ENCODE measurements at regions not wholly inside any gene's neighbourhood (a gene's known extent, or its start where the extent isn't known, plus 50 kb on each side); places are given as distances from the start of the nearest gene placed in this dataset.

GRCh38 chr10:10623958-10624566 lies 393.6 kb upstream of the CELF2 start:
- H3K9me3 ChIP-seq (ENCODE audit: control insufficient read depth in 4 of 4, low read length in 3 of 4): no peaks in the 10 kb centered on the region
- H3K27me3 ChIP-seq (ENCODE audit: control insufficient read depth in 4 of 4, insufficient read depth in 4 of 4, low read length in 3 of 4): peaks cover 0 to 3% (median 0%) of the 10 kb centered on the region in 4 donors
- no peak overlapping the region for H3K9ac ChIP-seq (ENCODE audit: low read depth in 1 of 2, low read length in 2 of 2)
- DNase-seq (ENCODE audit: low spot score): no peak
- no peak overlapping the region for H3K4me3 ChIP-seq (ENCODE audit: low read depth in 1 of 3, low read length in 3 of 3)
- WGBS: 64% methylated on average over 6 of the region's 6 CpGs
- H3K36me3 ChIP-seq (ENCODE audit: control insufficient read depth in 4 of 4, insufficient read depth in 3 of 4, low read depth in 1 of 4, low read length in 3 of 4): no peaks in the 10 kb centered on the region
- TF ChIP-seq SP1 (IDR thresholded peaks at IDR 0.05) (peak; percentile 30), RAD21 (IDR thresholded peaks at IDR 0.05) (no peak), HNF4A (conservative IDR thresholded peaks at IDR 0.05) (no peak), NR2F2 (IDR thresholded peaks at IDR 0.05) (peak; percentile 63)
- no peaks in the 10 kb centered on the region for H3K4me1 ChIP-seq (ENCODE audit: control insufficient read depth in 4 of 4, insufficient read depth in 4 of 4, low read length in 3 of 4)
- no peak overlapping the region for H3K27ac ChIP-seq (ENCODE audit: low read depth in 1 of 2, low read length in 2 of 2)

- no peaks in the 10 kb centered on the region for H3K9me3 ChIP-seq (ENCODE audit: control insufficient read depth in 4 of 4, low read length in 3 of 4)
- no peak for TF ChIP-seq FOXA1 (IDR thresholded peaks at IDR 0.05)
- TF ChIP-seq SP1 (IDR thresholded peaks at IDR 0.05): no peak
- no peak for TF ChIP-seq HNF4G (IDR thresholded peaks at IDR 0.05)
- no peak for TF ChIP-seq FOXA2 (IDR thresholded peaks at IDR 0.05)
- no peak for TF ChIP-seq HNF4A (conservative IDR thresholded peaks at IDR 0.05)
- TF ChIP-seq MAX (IDR thresholded peaks at IDR 0.05): no peak
- no peak for TF ChIP-seq CTCF (IDR thresholded peaks at IDR 0.05; ENCODE audit: low read depth, low read length, missing input control)
- no peak for TF ChIP-seq ZBTB33 (IDR thresholded peaks at IDR 0.05)
- no peak for TF ChIP-seq YY1 (IDR thresholded peaks at IDR 0.05)
- TF ChIP-seq GABPA (IDR thresholded peaks at IDR 0.05 in 1 of 2, conservative IDR thresholded peaks at IDR 0.05 in 1 of 2): no peak
- TF ChIP-seq JUND (IDR thresholded peaks at IDR 0.05): no peak
- no peak for TF ChIP-seq EGR1 (IDR thresholded peaks at IDR 0.05; ENCODE audit: low read depth in 2 of 2)
- no peak for TF ChIP-seq ATF3 (IDR thresholded peaks at IDR 0.05)
- no peak for TF ChIP-seq RAD21 (IDR thresholded peaks at IDR 0.05)
- no peak for TF ChIP-seq TAF1 (conservative IDR thresholded peaks at IDR 0.05)
- no peak for TF ChIP-seq REST (IDR thresholded peaks at IDR 0.05)
- TF ChIP-seq NR2F2 (IDR thresholded peaks at IDR 0.05): no peak
- H3K9ac ChIP-seq (ENCODE audit: low read depth in 1 of 2, low read length in 2 of 2): no peak overlapping the region
- peaks cover 0 to 3% (median 0%) of the 10 kb centered on the region in 4 donors for H3K27me3 ChIP-seq (ENCODE audit: control insufficient read depth in 4 of 4, insufficient read depth in 4 of 4, low read length in 3 of 4)
- H3K4me1 ChIP-seq (ENCODE audit: control insufficient read depth in 4 of 4, insufficient read depth in 4 of 4, low read length in 3 of 4): no peaks in the 10 kb centered on the region
- no peak overlapping the region for H3K27ac ChIP-seq (ENCODE audit: low read depth in 1 of 2, low read length in 2 of 2)
- DNase-seq (ENCODE audit: low spot score): no peak
- no peaks in the 10 kb centered on the region for H3K36me3 ChIP-seq (ENCODE audit: control insufficient read depth in 4 of 4, insufficient read depth in 3 of 4, low read depth in 1 of 4, low read length in 3 of 4)
- WGBS: 77% methylated on average over 8 of the region's 8 CpGs
- no peak overlapping the region for H3K4me3 ChIP-seq (ENCODE audit: low read depth in 1 of 3, low read length in 3 of 3)
These were observed 393.1 kb upstream of the CELF2 start for GRCh38 chr10:10624567-10624962.
